Hematopoietic multipotent progenitor cell treated with erythropoietin and hydrocortisone succinate and interleukin-3 and kit ligand, for 6 days (in vitro differentiated cells): ENCODE measurements at regions not wholly inside any gene's neighbourhood (a gene's known extent, or its start where the extent isn't known, plus 50 kb on each side); places are given as distances from the start of the nearest gene placed in this dataset.
"Not testable (repeated sequence)": the region's sequence is repeated elsewhere in the genome, so short reads cannot be mapped to it uniquely, and the experiment has no call there.

Experiments
- DNase-seq: peaks from one replicate; pipeline ENCODE4 v3.0.0-alpha.2; 2015

- DNase-seq, result not testable (repeated sequence)
Measured at GRCh38 chr17:21470422-21470821, 94.3 kb downstream of the KCNJ12 start.

GRCh38 chr17:21470861-21471260, 94.7 kb downstream of the KCNJ12 start:
- DNase-seq, result no peak

DNA sequence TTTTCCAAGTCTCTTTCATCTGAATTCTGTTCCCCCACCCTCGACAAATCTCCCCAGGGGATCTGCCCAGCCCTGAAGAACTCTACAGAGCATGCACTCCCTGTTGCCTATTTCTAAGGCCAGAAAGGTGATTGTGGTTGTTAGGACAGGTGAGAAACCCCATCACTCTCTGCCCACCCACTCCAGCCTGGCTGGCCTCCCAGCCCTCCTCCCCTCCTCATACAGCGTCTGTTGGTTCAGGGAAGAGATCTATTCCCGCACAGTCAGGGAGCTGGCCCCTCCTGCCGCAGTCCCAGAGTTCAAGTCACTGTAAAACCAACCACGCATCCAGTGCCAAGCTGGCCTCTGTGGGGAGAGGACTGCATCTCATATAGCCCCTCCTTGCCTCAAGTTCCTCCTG, 98.7 kb downstream of the KCNJ12 start:
- peak; percentile 41 for DNase-seq

GRCh38 chr17:21475571-21475970, 99.4 kb downstream of the KCNJ12 start:
- peak; percentile 27 for DNase-seq

DNA sequence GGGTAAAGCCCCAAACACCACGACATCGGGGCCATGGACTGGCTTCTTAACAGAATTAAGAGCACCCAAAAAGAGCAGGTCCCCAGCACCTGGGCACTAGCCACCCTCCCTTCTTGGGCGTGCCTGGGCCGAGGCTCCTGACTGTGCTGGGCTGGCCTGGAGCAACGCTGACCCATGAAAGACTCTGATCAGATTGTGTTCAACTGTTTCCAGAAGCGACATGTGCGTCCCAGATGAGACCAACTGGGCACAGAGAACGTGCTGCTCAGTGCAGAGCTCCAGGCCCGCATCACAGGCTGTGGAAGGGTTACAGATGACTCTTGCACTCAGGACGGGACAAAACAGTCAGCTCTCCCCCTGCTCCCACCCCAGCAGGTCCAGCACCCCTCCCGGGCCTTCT, 100.7 kb downstream of the KCNJ12 start:
- DNase-seq, result no peak

- no peak for DNase-seq
Measured at GRCh38 chr17:21482189-21482865, 106.2 kb downstream of the KCNJ12 start.

GRCh38 chr17:21488043-21488442, 111.9 kb downstream of the KCNJ12 start:
- not testable (repeated sequence) for DNase-seq

GRCh38 chr17:21493993-21494392, 117.8 kb downstream of the KCNJ12 start:
- no peak for DNase-seq

- DNase-seq, result no peak
Measured at GRCh38 chr17:21495281-21495680, 119.1 kb downstream of the KCNJ12 start.

DNA sequence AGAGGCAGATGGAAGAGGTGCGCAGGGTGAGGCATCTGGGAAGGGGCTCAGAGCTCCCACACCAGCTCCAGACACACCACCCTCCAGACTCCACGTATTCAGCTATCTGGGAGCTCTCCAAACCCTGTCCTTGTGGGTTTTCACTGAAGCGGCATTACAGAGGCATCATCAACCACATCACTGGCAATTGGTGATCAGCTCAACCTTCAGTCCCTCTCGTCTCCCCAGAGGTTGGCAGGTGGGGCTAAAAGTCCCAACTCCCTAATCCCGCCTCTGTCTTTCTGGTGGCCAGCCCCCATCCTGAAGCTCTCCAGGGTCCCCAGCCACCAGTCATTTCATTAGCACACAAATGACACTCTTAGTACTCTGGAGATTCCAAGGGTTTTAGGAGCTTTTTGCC, 123.9 kb downstream of the KCNJ12 start:
- no peak for DNase-seq

DNA sequence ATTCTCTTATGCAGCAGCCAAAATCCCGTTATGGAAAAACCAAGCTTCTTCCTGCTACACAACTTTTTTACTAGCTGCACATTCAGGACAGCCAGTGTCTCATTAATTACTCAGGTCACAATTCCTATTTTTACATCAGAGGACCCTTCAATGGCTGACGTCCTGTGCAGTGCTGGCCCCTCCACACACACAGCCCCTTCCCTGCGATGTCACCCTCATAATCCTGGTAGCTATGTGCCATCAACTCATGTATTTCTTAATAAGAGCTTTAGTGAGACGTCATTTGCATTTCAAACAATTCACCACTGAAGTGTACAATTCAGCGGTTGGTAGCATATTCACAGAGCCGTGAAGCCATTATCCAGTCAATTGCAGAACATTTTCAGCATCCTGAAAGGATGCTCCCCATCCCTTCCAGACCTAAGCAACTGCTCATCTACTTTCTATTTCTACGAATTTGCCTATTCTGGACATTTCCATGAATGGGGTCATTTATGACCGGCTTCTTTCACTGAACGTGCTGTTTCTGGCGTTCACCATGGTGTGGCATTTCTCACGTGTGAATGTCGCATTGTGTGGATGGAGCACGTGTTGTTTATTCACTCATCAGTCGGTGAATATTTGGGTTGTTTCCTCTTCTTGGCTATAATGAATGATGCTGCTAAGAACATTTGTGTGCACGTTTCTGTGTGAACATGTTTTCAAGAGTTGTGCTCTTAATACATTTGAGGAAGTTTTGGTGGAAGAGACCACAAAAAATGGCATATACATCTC, 126.0 kb downstream of the KCNJ12 start:
- DNase-seq, result not testable (repeated sequence)

GRCh38 chr17:21505819-21506815, 130.0 kb downstream of the KCNJ12 start:
- no peak for DNase-seq

DNA sequence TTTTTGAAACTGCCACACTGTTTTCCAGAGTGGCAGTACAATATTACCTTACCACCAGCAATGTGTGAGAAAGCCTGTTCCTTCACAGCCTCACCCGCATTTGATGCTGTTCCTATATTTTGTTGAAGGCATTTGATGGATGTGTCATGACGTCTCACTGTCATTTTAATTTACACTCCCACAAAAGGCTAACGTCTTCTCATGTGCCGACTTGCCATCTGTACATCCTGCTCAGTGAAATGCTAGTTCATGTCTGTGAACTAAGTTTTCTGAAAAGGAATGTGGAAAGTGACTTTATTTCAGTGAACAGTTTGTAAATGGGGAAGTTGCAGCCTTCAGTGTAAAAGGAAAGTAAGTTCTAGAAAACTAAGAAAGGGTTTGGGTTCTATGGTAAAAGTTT, 131.6 kb downstream of the KCNJ12 start:
- not testable (repeated sequence) for DNase-seq

- DNase-seq, result no peak
Measured at GRCh38 chr17:21508211-21508610, 132.1 kb downstream of the KCNJ12 start.

DNA sequence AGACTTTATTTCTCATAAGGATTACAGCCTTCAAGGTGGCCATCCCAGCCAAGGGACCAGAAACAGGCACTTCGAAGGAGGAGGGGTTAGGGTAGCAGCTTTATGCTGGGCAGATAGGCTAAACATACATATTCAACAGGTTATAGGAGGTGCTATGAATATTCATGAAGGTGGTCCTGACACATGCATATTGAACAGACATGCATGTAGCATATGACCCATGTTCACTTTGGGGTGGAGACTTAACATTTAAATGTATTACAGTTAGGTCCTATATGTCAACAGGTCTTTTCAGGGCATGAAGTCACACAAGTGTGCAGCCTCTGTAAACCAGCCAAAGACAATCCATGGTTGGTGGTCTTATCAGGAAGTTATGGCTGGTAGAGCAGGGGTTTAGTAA, 133.2 kb downstream of the KCNJ12 start:
- DNase-seq, result not testable (repeated sequence)

DNA sequence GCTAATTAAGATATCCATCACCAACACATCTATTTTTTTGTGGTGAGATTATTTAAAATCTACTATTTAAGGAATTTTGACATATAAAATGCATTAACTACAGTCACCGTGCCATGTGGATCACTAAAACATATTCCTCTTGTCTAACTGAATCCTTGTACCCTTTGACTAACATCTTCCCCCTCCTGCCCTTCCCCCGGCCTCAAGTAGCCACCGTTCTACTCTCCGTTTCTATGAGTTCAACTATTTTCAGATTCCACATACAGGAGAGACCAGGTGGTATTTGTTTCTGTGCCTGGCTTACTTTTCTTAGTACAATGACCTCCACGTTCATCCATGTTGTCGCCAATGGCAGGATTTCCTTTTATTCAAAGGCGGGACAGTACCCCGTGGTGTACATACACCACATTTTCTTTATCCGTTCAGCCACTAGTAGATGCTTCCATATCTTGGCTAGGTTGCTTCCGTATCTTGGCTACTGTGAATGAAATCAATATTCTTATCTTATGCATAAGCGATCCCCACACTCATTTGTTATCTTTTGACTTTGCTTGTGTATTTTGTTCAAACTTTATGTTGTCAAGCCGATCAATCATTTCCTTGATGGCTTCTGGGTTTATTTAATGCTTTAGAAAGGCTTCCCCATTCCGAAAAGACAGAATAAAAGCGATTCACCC, 134.7 kb downstream of the KCNJ12 start:
- DNase-seq, result peak; percentile 55

DNA sequence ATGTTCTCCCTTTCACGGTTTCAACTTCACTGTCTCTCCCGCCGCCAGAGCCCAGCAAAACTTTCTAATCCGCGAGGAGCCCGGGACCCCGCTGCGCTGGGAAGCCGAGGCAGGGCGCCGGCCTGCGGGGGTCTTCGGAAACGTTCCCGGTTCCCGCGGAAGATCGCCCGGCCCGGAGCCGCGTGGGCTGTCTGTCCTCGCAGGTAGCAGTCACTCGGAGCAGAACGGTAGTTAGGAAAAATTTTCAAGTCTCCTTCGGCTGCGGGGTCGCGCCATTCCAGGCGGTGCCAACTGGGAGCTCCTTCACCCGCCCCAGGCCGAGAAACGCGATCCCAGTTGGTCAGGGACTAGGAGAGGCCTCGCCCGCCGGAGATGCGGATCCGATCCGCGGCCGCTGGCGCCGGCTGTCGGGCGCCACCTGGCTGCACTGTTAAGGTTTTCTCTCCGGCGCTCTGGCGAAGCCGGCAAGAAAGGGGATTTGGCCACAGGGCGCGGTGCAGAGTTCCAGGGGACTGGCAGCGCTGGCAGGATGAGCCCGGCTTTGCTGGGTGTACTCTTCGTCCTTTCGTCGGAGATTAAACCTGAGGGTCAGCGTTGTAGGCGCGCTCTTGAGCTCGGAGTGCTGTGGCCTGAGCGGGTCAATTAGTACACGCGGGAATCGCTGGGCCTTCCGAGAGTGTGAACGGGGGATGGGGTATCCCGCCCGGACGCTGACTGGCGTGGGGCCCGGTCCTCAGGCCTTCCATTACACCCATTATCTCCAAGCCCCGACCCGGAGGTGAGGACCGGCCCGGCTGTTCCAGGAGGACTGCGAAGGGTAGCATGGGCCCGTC, 135.4 kb downstream of the KCNJ12 start:
- DNase-seq, result peak; percentile 83

DNA sequence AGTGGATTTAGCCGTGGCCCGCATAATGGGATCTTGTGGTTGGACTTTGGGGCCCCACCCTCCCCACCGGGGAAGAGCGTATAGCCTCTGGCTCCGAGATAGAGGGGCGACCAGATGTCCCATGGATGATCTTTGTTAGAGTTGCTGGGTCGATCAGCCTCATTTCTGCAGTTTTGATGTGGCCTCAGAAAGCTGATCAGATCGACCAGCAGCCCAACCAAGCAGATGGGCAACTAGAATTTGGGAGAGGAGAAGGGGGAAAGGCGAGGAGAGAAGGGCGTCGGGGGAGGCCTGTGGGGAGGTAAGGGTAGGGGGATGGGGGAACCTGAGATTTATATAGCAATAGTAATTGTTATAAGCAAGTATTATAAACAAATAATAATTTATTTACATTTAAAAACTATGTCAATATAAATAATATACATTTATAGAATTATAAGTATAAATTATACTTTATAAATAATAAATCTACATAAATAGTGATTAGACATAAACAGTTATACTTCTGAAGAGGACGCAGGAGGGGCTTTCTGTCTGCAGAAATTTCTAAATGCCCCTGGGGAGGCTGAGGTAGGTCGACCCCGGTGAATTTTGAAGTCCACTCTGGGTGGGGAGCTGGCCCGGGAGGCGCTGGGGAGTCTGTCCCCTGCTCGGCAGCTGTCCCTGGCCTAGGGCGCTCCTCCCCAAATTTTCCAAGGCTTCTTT, 136.3 kb downstream of the KCNJ12 start:
- DNase-seq, result peak; percentile 15

DNA sequence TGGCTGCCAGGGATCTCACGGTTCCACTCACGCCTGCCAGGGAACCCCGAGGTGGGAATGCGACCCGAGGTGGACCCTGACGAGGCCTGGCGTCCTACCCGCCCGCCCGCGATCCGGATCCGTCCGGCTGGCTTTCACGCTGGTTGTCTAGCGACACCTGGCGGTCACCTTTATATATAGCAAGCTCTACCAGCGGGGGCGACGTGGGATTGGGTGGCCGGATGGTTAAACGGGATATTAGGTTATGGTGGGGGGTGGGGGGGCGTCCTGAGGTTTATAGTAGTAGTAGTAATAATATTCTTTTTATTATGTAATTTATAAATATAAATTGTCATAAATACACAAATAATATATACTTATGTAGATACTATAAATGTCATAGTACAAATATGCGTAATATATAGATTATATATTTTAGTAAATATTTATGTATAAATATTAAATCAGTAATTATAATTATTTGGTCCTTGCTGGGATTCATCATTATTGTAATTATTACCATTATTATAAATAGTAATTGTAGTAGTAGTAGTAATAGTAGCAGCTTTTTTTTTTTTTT, 136.9 kb downstream of the KCNJ12 start:
- peak; percentile 88 for DNase-seq

DNA sequence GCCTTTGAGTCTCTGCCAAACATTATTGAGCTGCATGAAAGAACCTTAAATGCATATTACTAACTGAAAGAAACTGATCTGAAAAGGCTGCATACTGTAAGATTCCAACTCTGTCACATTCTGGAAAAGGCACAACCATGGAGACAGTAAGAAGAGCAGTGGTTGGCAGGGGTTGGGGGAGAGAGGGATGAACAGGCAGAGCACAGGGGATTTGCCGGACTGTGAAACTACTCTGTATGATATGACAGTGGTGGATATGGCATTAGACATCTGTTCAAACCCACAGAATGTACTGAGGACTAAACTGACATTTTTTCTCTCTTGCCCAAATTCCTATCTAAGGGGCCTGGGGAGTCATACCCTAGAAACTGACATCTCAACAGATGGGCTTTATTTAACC, 138.4 kb downstream of the KCNJ12 start:
- not testable (repeated sequence) for DNase-seq
